Mucosa of rectum (tissue), 2 donors: ENCODE measurements at regions not wholly inside any gene's neighbourhood (a gene's known extent, or its start where the extent isn't known, plus 50 kb on each side); places are given as distances from the start of the nearest gene placed in this dataset.

Experiments used
- H3K27ac ChIP-seq, 2 donors: one replicate each; pipeline ENCODE4 v1.7.0; 2013; ENCODE audit warnings: inconsistent platforms in 2 of 2, low read depth in 2 of 2, low read length in 2 of 2
- H3K27me3 ChIP-seq, 2 donors: one replicate each; pipeline ENCODE4 v1.7.0; 2013; ENCODE audit warnings: low read length in 2 of 2; ENCODE audit not compliant: control insufficient read depth in 2 of 2, insufficient read depth in 2 of 2
- H3K36me3 ChIP-seq, 2 donors: one replicate each; pipeline ENCODE4 v1.7.0; 2013; ENCODE audit warnings: low read length in 2 of 2; ENCODE audit not compliant: control insufficient read depth in 2 of 2, insufficient read depth in 2 of 2
- H3K4me1 ChIP-seq, 2 donors: one replicate each; pipeline ENCODE4 v1.7.0; 2013; ENCODE audit warnings: low read length in 2 of 2, mild to moderate bottlenecking in 1 of 2; ENCODE audit not compliant: control insufficient read depth in 2 of 2, insufficient read depth in 2 of 2
- H3K4me3 ChIP-seq, 2 donors: one replicate each; pipeline ENCODE4 v1.7.0; 2013; ENCODE audit warnings: low read length in 2 of 2
- H3K9ac ChIP-seq, 2 donors: one replicate each; pipeline ENCODE4 v1.7.0; 2013; ENCODE audit warnings: low read length in 2 of 2, low read depth in 1 of 2, mild to moderate bottlenecking in 1 of 2
- H3K9me3 ChIP-seq, 2 donors: one replicate each; pipeline ENCODE4 v1.7.0; 2013; ENCODE audit warnings: low read length in 2 of 2; ENCODE audit not compliant: control insufficient read depth in 2 of 2
- donor health status: healthy.
- donor health status: Normal muscosa, but diverticular disease.

DNA sequence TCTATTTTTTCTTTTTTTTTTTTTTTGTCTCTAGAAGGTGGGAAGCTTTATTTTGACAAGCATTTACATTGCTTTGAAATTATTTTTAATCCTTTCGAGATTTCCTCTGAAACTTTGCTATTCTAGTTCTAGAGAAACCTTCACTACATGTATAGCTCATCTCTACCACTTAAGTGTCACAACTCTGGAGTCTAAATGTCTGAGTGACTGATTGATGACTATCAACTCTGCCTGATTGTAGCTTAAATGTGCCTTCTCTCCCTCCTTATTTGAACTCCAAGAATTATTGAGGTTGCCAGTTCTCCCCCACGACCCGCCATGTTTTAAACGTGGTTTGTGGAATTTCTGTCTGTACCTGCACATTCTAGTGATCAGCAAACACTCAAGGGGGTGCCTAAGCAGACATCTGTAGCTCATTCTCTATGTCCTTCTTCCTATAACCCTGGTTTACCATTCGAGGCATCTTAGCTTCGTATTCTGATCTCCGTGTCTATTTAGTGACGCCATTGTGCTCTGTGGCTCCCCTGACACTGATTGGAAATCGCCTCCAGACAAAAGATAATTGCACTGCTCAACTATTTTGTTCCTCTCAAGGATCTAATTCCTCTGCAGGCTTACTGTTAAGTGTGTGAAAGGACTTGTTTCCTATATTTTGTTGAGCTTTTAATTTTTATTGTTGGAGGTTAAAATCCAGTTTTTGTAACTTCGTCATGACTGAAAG, 1570.6 kb downstream of the BRINP3 start:
- H3K36me3 ChIP-seq, result no peaks in the 10 kb centered on the region
- H3K27me3 ChIP-seq, result no peaks in the 10 kb centered on the region
- H3K9me3 ChIP-seq, result no peaks in the 10 kb centered on the region
- H3K4me1 ChIP-seq, result no peaks in the 10 kb centered on the region
- H3K4me3 ChIP-seq, result no peak overlapping the region
- no peak overlapping the region for H3K9ac ChIP-seq
- H3K27ac ChIP-seq, result no peak overlapping the region

- no peaks in the 10 kb centered on the region for H3K36me3 ChIP-seq
- H3K9ac ChIP-seq, result no peak overlapping the region
- no peak overlapping the region for H3K27ac ChIP-seq
- H3K4me1 ChIP-seq, result no peaks in the 10 kb centered on the region
- H3K27me3 ChIP-seq, result no peaks in the 10 kb centered on the region
- no peaks in the 10 kb centered on the region for H3K9me3 ChIP-seq
- no peak overlapping the region for H3K4me3 ChIP-seq
Observed at GRCh38 chr1:188930382-188930781, 1547.3 kb downstream of the BRINP3 start.

GRCh38 chr1:188931506-188931905, 1546.2 kb downstream of the BRINP3 start:
- Histone ChIP-seq H3K36me3 (no peaks in the 10 kb centered on the region), H3K27ac (no peak overlapping the region), H3K4me3 (no peak overlapping the region), H3K9me3 (no peaks in the 10 kb centered on the region), H3K27me3 (no peaks in the 10 kb centered on the region), H3K4me1 (no peaks in the 10 kb centered on the region), H3K9ac (no peak overlapping the region)

DNA sequence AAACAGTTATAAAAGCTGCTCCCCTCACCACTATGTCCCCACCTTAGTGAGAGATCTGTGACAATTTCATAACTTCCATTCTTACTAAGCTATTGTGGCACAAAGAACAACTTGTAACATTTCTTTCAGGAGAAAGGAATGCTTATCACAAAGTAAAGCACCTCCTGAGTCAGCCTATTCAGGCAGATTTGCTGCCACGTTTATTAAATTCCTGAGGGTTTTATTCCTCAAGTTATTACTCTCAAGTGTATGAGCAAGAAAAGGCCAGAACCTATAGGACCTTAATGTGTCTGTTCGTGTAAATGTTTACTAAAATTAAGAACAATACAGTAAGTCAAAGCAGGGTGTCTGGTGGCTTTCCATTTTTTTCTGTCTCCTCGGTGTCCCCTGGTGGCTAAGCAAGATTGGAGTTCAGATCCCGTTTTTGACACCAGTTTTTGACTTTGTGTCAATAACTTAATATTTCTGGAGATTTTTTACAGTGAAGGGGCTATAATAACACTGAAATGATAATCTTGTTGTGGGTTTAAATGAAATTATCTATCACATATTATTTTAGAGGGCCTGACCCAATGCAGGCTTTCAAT, 1539.6 kb downstream of the BRINP3 start:
- Histone ChIP-seq H3K9me3 (no peaks in the 10 kb centered on the region), H3K9ac (no peak overlapping the region), H3K27ac (no peak overlapping the region), H3K4me1 (no peaks in the 10 kb centered on the region), H3K36me3 (no peaks in the 10 kb centered on the region), H3K4me3 (no peak overlapping the region), H3K27me3 (no peaks in the 10 kb centered on the region)

GRCh38 chr1:188941986-188942385, 1535.7 kb downstream of the BRINP3 start:
- Histone ChIP-seq H3K9me3 (no peaks in the 10 kb centered on the region), H3K4me1 (no peaks in the 10 kb centered on the region), H3K27me3 (no peaks in the 10 kb centered on the region), H3K4me3 (no peak overlapping the region), H3K27ac (no peak overlapping the region), H3K36me3 (no peaks in the 10 kb centered on the region), H3K9ac (no peak overlapping the region)

- peaks cover 0 to 5% of the 10 kb centered on the region in 2 donors for H3K9me3 ChIP-seq
Observed at GRCh38 chr1:188949701-188950100, 1528.0 kb downstream of the BRINP3 start.

DNA sequence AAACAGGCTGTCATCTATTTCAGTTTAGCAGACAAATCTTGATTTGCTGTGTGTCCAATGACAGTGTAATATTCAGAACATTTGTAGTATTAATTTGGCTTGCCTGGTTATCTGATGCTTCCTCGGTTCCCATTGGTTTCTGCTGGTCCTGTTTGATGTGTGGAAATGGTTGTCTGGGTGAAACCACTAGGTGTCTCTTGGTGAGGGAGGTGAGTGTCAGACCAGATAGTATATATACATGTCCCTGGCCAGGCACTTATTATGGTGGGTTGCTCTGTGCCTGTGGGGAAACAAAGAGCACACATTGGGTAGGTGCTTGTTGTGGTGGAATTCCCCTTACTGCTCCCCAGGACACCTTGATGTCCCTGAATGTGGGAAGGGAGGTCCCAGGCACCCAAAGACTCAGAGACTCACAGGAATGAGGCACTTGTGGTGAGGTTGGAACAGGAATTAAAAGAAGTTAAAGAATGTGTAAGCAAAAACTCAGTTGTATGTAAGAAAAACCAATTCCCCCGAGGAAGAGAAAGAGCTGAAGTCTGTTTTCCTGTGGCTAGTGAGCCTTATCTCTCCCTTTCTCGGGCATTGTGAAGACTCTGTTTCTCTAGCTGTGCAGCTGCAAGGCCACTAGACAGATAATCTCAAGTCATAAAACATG, 1519.1 kb downstream of the BRINP3 start:
- no peaks in the 10 kb centered on the region for H3K27me3 ChIP-seq
- H3K27ac ChIP-seq, result no peak overlapping the region
- H3K9me3 ChIP-seq, result no peaks in the 10 kb centered on the region
- no peak overlapping the region for H3K9ac ChIP-seq
- no peak overlapping the region for H3K4me3 ChIP-seq
- H3K4me1 ChIP-seq, result no peaks in the 10 kb centered on the region
- no peaks in the 10 kb centered on the region for H3K36me3 ChIP-seq

More at GRCh38 chr1:188949701-188950100, 1528.0 kb downstream of the BRINP3 start:
- no peak overlapping the region for H3K9ac ChIP-seq
- H3K4me1 ChIP-seq, result no peaks in the 10 kb centered on the region
- no peak overlapping the region for H3K27ac ChIP-seq
- no peaks in the 10 kb centered on the region for H3K36me3 ChIP-seq
- H3K27me3 ChIP-seq, result no peaks in the 10 kb centered on the region
- H3K4me3 ChIP-seq, result no peak overlapping the region

GRCh38 chr1:188986745-188987417, 1490.8 kb downstream of the BRINP3 start:
- Histone ChIP-seq H3K36me3 (no peaks in the 10 kb centered on the region), H3K27ac (no peak overlapping the region), H3K9ac (no peak overlapping the region), H3K4me3 (no peak overlapping the region), H3K4me1 (no peaks in the 10 kb centered on the region), H3K27me3 (no peaks in the 10 kb centered on the region), H3K9me3 (peaks cover 0 to 2% of the 10 kb centered on the region in 2 donors)

- Histone ChIP-seq H3K27ac (no peak overlapping the region), H3K9ac (no peak overlapping the region), H3K4me1 (no peaks in the 10 kb centered on the region), H3K9me3 (peaks cover 0 to 2% of the 10 kb centered on the region in 2 donors), H3K4me3 (no peak overlapping the region), H3K36me3 (no peaks in the 10 kb centered on the region), H3K27me3 (no peaks in the 10 kb centered on the region)
Observed at GRCh38 chr1:188988589-188988988, 1489.1 kb downstream of the BRINP3 start.
